ENCODE measurements at regions not wholly inside any gene's neighbourhood (a gene's known extent, or its start where the extent isn't known, plus 50 kb on each side); places are given as distances from the start of the nearest gene placed in this dataset.
"Not testable (repeated sequence)": the region's sequence is repeated elsewhere in the genome, so short reads cannot be mapped to it uniquely, and the experiment has no call there.

- not testable (repeated sequence) for DNase-seq
Measured at GRCh38 chr15:20056871-20057270, 484.7 kb downstream of the GOLGA6L6 start.

- not testable (repeated sequence) for DNase-seq
Measured at GRCh38 chr15:20055921-20056320, 485.7 kb downstream of the GOLGA6L6 start.

GRCh38 chr15:20048189-20048588 lies 493.4 kb downstream of the GOLGA6L6 start:
- not testable (repeated sequence) for DNase-seq

GRCh38 chr15:20045165-20045564 lies 496.4 kb downstream of the GOLGA6L6 start:
- DNase-seq: not testable (repeated sequence)

GRCh38 chr15:20040691-20041090 lies 500.9 kb downstream of the GOLGA6L6 start:
- DNase-seq: not testable (repeated sequence)

- not testable (repeated sequence) for DNase-seq
Measured at GRCh38 chr15:20025040-20025439, 516.6 kb downstream of the GOLGA6L6 start.

GRCh38 chr15:20022349-20022748 lies 519.3 kb downstream of the GOLGA6L6 start:
- not testable (repeated sequence) for DNase-seq

GRCh38 chr15:20021351-20021750 lies 520.2 kb downstream of the GOLGA6L6 start:
- not testable (repeated sequence) for DNase-seq

- not testable (repeated sequence) for DNase-seq
Measured at GRCh38 chr15:20020588-20020987, 521.0 kb downstream of the GOLGA6L6 start.

- DNase-seq: not testable (repeated sequence)
Measured at GRCh38 chr15:20019758-20020157, 521.8 kb downstream of the GOLGA6L6 start.

- DNase-seq: not testable (repeated sequence)
Measured at GRCh38 chr15:20017581-20017980, 524.0 kb downstream of the GOLGA6L6 start.

GRCh38 chr15:20016941-20017340 lies 524.7 kb downstream of the GOLGA6L6 start:
- DNase-seq: not testable (repeated sequence)

- DNase-seq: not testable (repeated sequence)
Measured at GRCh38 chr15:20012837-20013236, 528.8 kb downstream of the GOLGA6L6 start.

GRCh38 chr15:20010759-20011158 lies 530.8 kb downstream of the GOLGA6L6 start:
- DNase-seq: not testable (repeated sequence)

GRCh38 chr15:20009619-20010018 lies 532.0 kb downstream of the GOLGA6L6 start:
- not testable (repeated sequence) for DNase-seq

- not testable (repeated sequence) for DNase-seq
Measured at GRCh38 chr15:20007338-20007737, 534.3 kb downstream of the GOLGA6L6 start.

GRCh38 chr15:20003471-20003870 lies 538.1 kb downstream of the GOLGA6L6 start:
- DNase-seq: not testable (repeated sequence)

GRCh38 chr15:20002560-20002959 lies 539.0 kb downstream of the GOLGA6L6 start:
- DNase-seq: not testable (repeated sequence)

GRCh38 chr15:19996574-19997194 lies 544.9 kb downstream of the GOLGA6L6 start:
- DNase-seq: not testable (repeated sequence)

- DNase-seq: not testable (repeated sequence)
Measured at GRCh38 chr15:19995296-19995695, 546.3 kb downstream of the GOLGA6L6 start.

GRCh38 chr15:19992428-19992827 lies 549.2 kb downstream of the GOLGA6L6 start:
- no peak for DNase-seq

GRCh38 chr15:19988094-19988660 lies 553.4 kb downstream of the GOLGA6L6 start:
- no peak for DNase-seq

- DNase-seq: no peak
Measured at GRCh38 chr15:19987389-19988048, 554.1 kb downstream of the GOLGA6L6 start.

GRCh38 chr15:19984101-19984500 lies 557.5 kb downstream of the GOLGA6L6 start:
- no peak for DNase-seq
